ENCODE measurements at regions not wholly inside any gene's neighbourhood (a gene's known extent, or its start where the extent isn't known, plus 50 kb on each side); places are given as distances from the start of the nearest gene placed in this dataset.

DNA sequence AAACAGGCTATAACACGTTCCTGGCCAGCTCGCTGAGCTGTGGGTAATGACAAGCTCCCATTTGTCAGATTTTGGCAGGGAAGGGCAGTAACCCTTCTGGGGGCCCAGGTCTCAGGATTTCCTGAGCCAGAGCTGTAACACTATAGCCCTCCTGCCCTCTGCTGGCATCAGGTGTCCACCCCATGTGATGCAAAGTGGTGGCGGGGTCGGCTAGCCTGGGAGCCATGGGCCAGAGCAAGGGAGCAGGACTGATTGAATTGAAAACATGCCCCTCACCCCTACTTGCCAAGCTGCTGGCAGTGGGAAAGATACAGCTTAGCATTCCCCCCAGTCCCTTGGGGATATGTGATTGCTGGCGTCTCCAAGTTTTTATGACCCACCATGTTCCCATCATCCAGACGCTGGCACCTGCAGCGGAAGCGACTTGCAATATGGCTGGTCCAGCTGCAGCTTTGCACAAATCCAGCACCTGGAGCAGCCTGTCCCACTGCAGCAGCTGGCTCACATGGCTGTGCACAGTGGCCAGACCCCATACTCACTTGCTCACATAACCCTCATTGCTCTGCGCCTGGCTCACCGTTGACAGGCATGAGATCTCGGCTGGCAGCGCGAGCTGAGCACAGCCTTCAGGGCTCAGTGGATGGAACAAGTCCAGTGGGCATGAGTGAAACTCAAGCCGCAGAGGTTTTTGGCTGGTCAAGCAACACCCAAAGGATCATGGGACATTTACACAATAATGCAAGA, 1147.8 kb downstream of the JRKL start:
- TF ChIP-seq POLR2A (IDR thresholded peaks at IDR 0.05) (no peak), EP300 (IDR thresholded peaks at IDR 0.05) (no peak)
- TF ChIP-seq, protein P1, sequence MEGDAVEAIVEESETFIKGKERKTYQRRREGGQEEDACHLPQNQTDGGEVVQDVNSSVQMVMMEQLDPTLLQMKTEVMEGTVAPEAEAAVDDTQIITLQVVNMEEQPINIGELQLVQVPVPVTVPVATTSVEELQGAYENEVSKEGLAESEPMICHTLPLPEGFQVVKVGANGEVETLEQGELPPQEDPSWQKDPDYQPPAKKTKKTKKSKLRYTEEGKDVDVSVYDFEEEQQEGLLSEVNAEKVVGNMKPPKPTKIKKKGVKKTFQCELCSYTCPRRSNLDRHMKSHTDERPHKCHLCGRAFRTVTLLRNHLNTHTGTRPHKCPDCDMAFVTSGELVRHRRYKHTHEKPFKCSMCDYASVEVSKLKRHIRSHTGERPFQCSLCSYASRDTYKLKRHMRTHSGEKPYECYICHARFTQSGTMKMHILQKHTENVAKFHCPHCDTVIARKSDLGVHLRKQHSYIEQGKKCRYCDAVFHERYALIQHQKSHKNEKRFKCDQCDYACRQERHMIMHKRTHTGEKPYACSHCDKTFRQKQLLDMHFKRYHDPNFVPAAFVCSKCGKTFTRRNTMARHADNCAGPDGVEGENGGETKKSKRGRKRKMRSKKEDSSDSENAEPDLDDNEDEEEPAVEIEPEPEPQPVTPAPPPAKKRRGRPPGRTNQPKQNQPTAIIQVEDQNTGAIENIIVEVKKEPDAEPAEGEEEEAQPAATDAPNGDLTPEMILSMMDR (IDR thresholded peaks at IDR 0.05), result no peak

Measured in sigmoid colon (tissue), 4 donors.